Ramos (cell line): ENCODE measurements at regions not wholly inside any gene's neighbourhood (a gene's known extent, or its start where the extent isn't known, plus 50 kb on each side); places are given as distances from the start of the nearest gene placed in this dataset.

Source experiments
- in situ Hi-C: fragments of 300-500 bp; cut with MboI; formaldehyde crosslinking; loops from one replicate; pipeline ENCODE4 v1.14.3; 2022; ENCODE audit warnings: low sequenced_read_pairs; ENCODE audit not compliant: unreplicated experiment

DNA sequence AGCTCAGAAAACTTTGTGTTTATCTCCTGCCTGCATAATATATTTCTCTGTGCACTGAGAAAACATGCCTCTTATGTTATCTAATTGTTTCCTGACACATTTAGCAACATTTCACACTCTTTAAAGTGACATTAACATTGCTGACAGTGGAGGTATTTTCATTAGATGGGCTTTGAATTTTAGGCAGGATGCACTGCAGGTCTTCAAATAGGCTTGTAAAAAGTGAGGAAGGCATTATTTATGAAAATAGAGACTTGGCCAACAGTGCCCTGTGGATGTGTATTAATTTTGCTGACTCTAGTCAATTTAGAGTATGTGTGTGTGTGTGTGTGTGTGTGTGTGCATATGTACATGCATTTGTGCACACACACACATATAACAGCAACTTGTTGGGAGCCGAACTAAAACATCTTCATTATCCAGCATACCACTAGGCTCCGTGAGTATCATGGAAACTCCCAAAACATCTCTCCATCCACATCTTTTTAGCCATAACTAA, 429.5 kb upstream of the WWC1 start:
- in situ Hi-C loops: no loop called here

DNA sequence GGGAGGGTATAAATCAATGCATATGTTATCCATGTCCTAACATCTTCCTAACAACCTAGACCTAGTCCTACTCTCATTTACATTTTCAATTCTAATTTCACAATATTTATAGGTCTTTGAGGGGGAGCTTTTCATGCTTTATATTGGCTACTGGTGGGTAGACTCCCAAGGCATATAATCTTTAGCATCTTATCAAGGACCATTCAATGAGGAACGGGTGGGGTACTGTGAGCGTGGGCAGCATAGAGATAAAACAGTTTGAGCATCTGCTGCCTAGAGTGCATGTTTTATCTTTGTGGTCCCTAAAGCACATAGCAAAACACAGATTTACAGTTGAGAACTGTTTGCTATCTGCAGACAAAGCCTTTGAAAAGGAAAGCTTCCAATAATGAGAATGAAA, 427.6 kb upstream of the WWC1 start:
- in situ Hi-C loops: no loop called here

GRCh38 chr5:167864801-167865200, 426.6 kb upstream of the WWC1 start:
- in situ Hi-C loops: no loop called here

DNA sequence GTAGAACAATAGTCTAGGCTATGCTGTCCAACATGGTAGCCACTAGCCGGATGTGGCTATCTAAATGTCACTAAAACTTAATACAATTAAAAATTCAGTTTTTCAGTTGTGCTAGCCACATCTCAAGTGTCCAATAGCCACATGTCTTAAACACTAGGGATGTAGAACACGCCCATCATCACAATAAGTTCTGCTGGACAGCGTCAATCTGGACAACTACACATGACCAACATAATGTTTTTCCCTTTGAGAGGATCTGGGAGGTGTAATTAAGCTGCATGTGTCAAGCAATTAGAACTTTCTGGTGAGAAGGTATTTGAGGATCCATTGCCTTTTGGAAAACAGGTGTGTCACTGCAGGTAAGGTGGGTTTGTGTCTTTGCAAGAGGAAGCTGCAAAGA, 424.6 kb upstream of the WWC1 start:
- in situ Hi-C loops: no loop called here

DNA sequence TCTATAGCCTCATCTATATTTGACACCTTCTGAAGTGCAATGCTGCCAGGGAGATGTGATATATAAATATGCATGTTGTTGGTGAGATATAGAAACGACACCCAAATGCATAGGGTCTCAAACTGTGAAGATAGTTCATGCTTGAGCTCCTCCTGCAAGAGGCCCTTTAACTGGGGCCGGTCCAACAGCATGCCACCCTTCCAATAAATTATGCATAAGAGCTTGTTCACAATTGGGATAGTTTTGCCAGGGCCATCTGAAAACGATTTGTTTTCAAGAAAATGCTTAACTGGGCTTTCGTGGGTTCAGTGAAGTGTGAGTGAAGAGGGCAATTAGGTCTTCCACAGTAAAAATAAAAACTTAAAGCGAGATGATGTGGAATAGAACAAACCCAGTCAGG, 424.2 kb upstream of the WWC1 start:
- in situ Hi-C loops: no loop called here

DNA sequence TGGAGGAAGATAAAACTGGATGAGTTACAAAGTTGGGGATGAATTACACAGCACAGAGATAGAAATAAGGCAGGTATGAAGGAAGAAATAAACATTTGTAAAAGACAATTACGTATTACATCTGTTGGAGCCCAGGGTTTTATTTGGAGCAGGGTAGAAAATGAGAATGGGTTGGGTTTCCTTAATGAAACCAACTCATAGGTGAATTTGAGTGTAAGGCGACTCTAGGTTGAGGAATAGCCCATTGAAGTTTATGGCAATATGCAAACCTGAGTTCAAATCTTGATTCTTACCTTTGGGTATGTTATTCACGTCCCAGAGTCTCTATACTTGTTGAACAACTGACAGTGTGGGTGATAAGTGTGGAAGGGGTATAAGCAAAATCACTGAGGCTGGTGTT, 422.3 kb upstream of the WWC1 start:
- in situ Hi-C loops: no loop called here

DNA sequence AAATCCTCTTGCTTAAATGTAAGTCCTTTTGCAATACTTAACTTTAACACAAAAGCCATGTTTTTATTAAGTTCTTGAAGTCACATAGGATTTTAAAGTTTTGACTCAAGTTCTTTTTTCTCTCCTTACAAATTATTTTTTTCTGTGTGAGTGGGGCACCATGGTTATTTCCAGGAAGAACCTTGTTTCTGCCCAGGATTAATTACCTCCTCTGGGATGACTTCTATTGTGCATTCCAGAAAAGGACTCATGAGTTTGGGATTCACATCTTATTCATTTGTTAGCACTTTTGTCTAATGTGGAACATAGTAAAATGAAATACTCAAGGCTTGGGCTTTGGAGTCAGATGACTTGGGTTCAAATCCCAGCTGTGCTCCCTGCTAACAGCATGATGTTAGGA, 421.4 kb upstream of the WWC1 start:
- in situ Hi-C loops: no loop called here

DNA sequence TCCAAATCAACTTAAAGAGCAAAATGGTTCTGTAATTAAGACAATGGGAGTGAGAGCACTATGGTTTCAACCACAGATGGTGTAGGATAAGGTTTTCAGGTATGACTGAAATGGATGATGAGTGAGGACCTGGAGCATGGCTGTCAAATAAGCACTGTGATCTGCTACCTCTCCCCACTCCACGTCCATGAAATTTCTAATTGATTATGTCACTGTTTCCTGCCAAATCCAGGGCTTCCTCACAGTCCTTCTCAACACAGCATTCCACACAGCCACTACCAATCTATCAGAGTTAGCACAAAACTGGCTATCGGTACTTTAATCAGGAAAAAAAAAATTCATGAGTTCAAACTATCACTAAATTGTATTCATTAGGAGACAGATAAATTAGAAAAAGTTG, 420.4 kb upstream of the WWC1 start:
- in situ Hi-C loops: no loop called here

GRCh38 chr5:167872791-167873190, 418.7 kb upstream of the WWC1 start:
- in situ Hi-C loops: no loop called here

DNA sequence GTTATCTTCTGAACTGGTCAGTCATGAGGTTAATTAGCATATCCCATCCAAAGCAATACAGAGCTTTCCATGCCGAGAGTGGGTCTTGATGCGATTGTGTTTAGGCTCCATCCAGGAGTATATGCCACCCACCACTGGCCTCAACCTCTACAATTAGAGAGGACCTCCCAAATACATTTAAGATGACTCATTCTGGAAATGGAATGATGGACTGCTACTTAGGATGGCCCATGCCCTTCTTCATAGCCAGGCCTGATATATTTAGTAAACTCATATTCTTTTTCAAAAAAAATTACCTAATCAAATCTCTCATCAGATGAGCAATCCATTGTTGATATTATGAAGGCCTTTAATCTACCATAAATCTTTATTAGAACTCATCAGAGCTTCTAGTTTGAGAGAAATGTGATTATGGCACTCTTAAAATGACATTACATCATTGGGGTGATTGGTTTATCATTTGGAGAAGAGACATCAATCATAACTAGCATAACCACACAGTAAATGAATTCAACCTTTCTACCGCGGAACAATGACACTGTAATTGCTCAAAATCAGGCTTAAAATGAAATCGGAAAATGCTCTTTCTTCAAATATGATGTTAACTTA, 414.2 kb upstream of the WWC1 start:
- in situ Hi-C loops: no loop called here

DNA sequence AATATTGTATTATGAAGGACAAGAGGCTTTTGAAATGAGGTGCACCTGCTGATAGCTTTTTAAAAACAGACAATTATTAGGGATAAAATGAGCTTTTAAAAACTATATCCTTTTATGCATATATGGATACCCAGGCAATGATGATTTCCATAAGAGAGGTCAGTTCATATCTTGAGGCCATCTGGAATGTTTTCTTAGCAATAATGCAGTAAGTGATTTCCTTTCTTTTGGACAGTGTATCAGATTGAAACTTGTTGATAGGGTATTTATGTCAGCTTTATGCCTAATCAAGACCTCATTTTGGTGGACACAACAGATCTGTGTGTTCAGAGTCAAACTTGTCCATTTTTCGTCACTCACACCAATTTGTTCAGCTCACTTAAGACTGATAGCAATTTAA, 413.5 kb upstream of the WWC1 start:
- in situ Hi-C loops: no loop called here

- in situ Hi-C loops: no loop called here
These were observed 411.0 kb upstream of the WWC1 start for GRCh38 chr5:167880420-167880819.

- in situ Hi-C loops: no loop called here
These were observed 410.4 kb upstream of the WWC1 start for GRCh38 chr5:167881041-167881440.

DNA sequence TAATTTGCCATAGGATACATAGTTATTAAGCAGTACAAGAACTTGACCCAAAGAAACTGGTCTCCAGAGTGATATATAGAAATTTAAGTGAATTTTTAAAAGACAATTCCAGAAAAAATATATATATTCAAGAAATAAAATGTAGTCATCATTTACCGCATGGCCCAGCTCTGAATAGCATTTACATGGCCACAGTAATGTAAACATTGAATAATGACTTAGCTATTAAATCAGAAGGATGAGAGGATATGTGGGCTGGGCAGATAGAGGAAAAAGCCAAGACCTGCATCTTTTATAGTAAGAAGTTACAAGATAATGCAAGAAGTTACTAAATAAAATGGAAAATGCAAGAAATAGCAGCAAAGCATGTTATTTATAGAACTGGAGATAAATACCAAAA, 405.2 kb upstream of the WWC1 start:
- in situ Hi-C loops: no loop called here

DNA sequence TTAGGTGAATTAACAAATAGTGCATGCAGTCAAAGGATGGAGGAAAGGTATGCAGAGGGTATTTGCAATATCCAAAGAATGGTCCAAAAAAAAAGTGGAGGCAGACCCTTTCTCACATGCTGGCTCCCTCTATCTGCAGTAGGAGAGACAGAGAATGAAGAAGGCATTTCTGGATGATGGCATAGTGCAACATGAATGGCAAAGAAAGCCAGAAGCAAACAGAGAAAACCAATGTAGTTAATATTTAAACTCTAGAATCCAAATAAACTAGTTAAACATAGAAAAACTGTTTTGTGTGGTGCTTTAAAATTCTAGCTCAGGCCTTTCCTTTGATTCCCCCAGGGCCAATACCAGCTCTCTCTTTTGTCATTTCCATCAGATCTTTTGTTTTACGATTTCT, 403.1 kb upstream of the WWC1 start:
- in situ Hi-C loops: no loop called here

- in situ Hi-C loops: no loop called here
These were observed 402.2 kb upstream of the WWC1 start for GRCh38 chr5:167889276-167889675.

- in situ Hi-C loops: no loop called here
These were observed 398.9 kb upstream of the WWC1 start for GRCh38 chr5:167892352-167893115.

GRCh38 chr5:167893271-167893670, 398.2 kb upstream of the WWC1 start:
- in situ Hi-C loops: no loop called here

DNA sequence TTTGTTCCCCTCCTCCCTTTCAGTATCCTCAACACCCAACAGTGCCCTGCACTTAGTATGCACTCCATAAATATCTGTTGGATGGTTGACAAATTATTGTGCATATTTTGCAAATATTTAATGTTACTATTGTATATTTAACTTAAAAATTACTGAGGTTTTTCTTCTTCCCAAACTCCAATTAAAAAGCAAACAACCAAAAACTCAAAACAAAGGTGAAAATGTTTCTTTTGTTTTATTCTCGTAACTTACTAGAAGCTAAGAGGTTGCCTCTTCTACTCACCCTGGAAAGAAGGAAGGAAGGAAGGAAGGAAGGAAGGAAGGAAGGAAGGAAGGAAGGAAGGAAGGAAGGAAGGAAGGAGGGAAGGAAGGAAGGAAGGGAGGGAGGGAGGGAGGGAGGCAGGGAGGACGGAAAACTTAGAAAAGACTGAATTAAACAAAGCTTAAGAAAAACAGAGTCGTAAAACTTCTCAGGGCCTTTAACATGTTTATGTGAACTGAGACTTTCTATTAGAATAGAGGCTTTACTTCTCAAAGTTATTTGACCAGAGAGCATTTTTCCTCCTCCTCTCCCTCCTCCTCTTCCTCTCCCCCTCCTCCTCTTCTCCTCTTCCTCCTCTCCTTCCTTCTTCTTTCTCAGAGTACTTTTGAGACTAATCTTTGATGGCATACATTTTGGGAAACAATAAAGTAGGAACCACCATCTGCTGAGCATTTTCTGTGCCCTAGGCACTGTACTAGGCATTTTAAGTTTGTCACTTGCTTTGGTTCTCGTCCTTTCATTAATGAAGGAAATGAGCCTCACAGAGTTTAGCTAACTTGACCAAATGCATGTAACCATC, 396.6 kb upstream of the WWC1 start:
- in situ Hi-C loops: no loop called here

GRCh38 chr5:167895899-167896659, 395.4 kb upstream of the WWC1 start:
- in situ Hi-C loops: no loop called here
